HG02938 (cell line): ENCODE measurements at regions not wholly inside any gene's neighbourhood (a gene's known extent, or its start where the extent isn't known, plus 50 kb on each side); places are given as distances from the start of the nearest gene placed in this dataset.
"Not testable (repeated sequence)": the region's sequence is repeated elsewhere in the genome, so short reads cannot be mapped to it uniquely, and the experiment has no call there.

ENCODE experiments used
- ATAC-seq: cut with Tn5 transposase; IDR thresholded peaks from one replicate; pipeline ENCODE4 v1.9.1; 2021; ENCODE audit warnings: mild to moderate bottlenecking, moderate library complexity; ENCODE audit not compliant: unreplicated experiment

DNA sequence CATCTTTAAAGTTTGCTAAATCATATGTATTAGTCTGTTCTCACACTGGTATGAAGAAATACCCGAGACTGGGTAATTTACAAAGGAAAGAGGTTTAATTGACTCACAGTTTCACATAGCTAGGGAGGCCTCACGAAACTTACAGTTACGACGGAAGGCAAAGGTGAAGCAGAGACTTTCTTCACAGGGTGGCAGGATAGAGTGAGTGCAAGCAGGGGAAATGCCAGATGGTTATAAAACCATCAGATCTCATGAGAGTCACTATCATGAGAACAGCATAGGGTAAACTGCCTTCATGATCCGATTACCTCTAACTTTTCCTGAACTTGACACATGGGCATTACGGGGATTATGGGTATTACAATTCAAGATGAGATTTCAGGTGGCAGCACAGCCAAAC lies 1075.2 kb upstream of the NRXN1 start:
- ATAC-seq = no peak

DNA sequence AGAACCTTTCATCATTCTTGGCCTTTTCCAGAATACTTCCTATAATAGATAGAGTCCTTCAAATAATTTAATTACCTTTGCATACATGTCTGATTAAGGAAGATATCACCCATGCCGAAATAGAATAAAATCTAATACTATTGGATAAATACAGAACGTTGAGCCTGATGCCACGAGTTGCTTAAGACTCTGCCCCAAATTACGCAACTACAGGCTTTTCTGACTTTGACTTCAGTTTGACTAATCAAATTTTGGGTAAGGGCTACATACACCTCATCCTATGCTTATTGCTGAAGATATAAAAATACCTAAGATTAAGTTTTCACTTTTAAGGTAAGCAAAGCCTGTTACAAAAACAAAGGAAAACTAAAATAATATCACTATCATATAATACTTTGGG lies 1065.1 kb upstream of the NRXN1 start:
- ATAC-seq = no peak

DNA sequence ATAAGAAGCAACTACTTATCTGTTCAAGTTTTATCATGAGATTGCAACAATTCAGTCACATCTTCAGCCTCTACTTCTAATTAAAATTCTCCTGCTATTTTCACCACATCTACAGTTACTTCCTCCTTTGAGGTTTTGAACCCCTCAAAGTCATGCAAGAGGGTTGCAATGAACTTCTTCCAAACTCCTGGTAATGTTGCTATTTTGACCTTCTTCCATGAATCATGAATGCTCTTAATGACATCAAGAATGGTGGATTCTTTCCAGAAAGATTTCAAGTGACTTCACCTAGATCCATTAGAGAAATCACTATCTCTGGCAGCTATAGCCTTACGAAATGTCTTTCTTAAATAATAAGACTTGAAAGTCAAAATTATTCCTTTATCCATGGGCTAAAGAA lies 1052.8 kb upstream of the NRXN1 start:
- no peak for ATAC-seq

DNA sequence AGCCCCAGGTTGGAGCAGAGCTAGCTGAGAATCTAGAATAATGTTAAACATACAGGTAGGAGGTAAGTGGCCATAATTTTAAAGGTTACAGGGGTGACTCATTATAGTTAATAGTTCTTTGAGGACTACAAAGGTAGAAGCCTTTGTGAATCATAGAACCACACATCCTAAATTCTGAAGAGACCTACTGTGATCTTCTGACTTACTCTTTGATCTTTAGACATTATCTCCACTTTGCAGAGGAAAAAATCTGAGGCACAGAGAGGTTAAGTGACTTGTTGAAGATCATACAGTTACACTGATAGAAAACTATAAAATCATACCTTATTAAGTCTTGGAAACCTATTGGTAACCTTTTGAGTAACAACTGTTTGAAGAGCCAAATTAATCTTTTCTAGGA lies 1051.3 kb upstream of the NRXN1 start:
- ATAC-seq = no peak

DNA sequence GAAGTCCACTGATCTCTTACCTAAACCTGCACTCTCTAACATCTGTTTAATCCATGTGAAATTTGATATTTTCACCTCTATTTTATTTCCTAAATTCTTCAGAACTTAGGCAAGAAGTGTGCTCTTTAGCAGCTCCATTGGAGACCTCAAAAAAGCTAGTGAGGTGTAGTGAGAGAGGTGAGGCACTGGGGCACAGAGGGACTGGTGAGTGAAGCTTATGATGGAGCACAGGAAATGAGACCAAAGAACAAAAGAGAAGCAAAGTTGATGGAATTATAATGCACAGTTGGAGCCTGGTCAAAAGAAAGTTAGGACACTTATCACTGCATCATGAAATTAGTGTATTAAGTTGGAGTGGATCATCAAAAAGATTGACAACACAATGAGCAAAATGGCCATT lies 1050.7 kb upstream of the NRXN1 start:
- ATAC-seq = no peak

DNA sequence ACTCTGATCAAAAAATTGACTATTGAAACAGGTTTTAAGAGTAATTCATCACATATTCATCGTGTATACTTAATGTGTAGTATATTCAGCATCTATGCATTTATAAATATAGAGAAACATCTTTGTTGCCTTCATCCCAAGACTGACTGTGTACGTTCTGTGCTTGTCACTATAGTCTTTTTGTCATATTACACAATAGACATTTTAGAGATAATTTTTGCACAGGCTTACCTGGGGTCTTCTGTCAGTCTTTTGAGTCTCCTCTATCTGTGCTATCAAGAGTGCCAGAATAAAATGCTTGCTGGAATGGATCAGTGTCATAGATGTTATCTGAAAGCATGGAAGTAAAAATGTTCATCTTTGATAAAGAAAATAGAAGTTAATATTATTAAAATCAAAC lies 1047.7 kb upstream of the NRXN1 start:
- no peak for ATAC-seq

DNA sequence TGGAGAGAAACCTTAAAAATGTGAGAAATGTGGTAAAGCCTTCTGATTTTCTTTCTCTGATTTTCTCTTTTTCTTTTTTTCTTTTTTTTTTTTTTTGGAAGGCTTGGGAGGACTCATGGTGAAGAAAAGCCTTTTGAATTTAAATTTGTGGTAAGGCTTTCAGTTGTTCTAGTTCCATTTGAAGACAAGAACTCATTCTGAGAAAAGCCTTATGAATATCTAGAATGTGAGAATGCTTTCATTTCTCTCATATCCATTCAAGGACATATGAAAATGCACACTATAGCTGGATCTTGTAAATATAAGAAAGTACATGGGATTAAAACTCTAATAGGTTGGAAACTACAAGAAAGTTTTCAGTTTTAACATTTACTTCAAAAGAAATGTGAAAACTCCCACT lies 1045.2 kb upstream of the NRXN1 start:
- ATAC-seq = no peak

DNA sequence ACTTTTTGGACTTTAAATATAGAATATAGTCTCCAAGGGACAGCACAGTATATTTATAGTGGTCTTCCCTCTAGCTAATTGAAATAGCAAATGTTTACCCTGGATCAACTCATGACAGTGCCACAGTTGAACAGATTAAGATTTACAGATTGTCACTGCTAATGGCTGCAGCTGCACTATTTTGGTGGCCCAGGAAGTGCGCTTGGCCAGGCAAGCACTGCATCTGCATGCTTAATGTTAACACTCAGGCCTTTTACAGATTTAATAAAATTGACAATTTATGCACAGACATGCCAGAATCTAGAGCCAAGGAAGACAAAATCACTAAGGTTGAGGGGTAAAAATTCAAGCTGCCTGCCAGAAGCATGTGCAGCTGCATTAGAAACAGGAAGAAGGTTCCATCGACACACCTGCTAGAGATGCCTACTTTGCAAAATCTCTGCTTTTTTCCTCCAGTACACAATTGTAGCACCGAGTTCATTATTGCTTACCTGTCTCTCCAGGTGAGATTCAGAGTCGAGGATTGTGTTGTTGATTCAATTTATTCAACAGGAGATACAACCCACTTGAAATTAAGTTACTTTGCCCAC lies 1042.3 kb upstream of the NRXN1 start:
- no peak for ATAC-seq

DNA sequence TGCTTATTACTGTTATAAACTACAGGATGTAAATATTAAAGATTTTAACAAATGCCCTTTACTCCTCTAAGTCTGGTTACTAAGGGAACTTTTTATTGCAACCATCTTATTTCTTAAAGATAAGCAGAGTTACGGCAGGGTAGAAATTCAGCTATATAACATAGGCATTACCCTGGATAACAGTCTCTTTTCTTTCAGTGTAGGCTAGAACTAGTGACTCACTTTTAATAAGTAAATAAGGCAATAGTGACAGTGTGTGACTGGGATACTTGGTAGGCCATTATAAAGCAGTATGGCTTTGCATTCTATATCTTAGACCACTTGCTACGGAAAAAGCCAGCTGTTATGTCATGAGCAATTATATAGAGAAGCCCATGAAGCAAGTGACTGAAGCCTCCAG lies 1041.0 kb upstream of the NRXN1 start:
- no peak for ATAC-seq

DNA sequence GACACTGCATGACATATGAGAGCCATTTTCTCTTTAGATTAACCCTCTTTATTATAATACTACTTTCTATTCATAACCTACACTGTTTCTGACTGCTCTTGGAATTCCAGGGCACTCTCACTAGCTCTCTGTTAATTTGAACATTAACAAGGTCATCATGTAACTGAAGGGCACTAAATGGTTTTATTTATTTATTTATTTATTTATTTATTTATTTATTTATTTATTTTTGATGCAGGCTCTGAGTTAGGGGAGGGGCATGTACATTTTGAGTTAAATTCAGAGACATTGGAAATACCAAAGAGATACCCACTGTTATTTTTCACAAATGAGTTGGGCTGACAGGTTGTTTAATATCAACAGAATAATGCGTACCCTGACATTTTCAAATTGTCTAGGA lies 1038.7 kb upstream of the NRXN1 start:
- ATAC-seq = no peak

DNA sequence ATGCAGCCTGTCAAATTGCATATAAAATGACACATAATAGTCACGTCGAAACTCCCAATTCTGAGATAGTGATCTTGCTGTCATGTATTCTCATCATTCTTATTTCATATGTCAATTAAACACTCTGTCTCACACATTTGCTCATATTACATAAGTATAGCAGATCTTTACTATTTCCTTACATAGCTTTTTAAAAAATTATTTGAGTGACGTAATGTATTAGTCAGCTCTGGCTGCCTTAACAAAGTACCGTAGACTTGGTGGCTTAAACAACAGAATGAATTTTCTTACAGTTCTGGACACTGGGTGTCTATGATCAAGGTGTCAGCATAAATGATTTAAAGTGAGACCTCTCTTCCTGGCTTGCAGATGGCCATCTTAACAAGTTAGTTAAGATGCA lies 1032.3 kb upstream of the NRXN1 start:
- ATAC-seq = no peak

DNA sequence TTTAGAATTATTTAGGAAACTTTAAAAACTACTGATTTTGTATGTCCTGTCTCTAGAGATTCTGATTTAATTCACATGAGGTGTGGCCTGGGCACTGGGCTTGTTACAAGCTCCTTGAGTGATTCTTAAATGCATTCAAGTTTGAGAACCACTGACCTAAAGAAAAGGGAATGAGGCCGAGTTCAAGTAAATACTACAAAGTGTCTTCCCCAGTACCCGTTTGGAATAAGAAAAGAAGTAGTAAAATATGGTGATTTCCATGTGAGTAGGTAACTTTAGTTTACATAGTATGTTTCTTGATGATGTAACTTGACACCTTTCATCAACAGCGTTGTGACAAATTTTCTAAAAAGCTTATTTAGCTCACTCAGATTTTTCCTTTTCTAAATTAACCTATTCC lies 1022.9 kb upstream of the NRXN1 start:
- no peak for ATAC-seq

DNA sequence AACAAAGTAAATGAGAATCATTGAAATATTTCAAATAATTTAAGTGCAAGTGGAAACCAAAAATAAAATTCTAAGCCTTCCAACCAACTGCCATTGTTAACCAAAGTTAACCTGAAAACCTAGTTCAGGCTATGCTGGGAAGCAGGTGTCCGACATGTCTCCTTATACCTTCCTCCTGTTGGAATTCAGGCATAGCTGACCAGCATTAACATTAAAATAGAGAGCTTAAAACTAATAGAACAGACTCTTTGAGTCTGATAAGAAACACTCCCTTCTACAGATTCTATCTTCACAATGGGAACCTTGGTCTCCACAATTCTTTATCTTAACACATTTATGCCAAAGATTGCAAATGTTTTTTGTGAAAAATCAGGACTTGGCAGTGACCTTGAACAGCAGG lies 1004.9 kb upstream of the NRXN1 start:
- ATAC-seq = no peak

DNA sequence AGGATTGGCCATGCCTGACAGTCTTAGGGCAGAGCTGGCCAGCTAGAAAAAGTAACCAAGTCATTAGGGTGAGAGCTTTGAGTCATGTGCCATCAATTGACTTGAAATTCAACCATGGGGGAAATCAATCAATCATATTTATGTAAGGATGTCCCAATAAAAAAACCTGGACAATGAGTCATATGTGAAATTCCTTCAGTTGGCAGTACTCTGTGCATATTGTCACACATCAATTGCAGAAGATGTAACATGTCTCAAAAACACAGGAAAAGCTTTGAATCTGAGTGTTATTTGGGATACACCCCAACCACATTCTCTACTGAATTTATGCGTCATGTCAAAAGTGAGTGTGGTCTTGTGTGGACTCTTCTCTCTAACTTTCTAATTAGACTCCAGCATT lies 1004.1 kb upstream of the NRXN1 start:
- ATAC-seq = no peak

DNA sequence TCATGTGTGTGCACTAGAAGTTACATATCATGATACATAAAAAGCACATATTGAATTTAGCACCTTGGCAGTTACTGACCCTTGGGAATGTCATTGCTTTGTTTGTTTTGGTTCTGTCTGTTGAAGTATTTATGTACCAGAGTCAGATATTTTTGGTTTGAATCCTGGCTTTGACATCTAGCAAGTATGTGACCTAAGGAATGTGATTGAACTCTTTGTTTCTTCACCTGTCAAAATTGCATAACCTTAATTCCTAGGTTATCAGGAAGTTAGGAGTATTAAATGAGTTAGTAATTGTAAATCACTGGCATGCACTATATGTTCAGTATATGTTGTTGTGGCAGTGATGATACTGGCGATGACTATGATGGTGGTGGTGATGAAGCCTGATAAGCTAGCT lies 1003.5 kb upstream of the NRXN1 start:
- ATAC-seq = no peak

DNA sequence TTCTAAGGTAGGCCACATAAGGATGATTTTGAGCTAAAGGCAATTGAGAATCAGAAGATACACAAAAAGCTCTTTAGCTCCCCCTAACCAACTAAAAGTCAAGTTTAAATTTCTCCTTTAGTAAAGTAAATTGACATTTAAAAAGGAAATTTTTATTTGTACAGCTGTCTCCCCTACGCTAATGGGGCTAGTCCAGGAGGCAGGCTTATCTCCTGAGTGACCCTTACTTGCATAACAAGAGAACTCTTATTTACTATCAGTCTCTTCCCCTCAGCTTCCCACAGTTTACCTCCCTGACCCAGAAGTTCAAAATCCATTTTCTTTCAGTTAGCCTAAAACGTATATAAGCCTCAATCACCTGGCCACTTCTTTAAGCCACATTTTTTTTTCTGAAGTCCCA lies 1002.8 kb upstream of the NRXN1 start:
- ATAC-seq = no peak

DNA sequence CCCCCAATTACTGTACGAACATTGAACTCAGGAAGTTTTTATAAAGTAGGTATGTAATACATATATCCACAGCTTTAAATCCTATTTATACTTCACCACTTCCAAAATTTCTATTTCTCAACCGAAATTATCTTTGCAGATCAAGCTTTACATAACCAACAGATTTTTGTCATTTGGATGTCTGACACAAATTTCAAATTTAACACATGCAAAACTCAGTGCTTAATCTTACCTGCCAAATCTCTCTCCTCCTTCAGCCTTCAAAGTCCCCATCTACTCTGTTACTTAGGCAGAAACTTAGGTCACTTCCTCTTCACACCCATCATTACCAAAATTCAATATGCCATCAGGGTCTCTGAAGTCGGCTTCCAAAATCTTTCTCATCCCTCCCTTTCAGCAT lies 990.1 kb upstream of the NRXN1 start:
- no peak for ATAC-seq

DNA sequence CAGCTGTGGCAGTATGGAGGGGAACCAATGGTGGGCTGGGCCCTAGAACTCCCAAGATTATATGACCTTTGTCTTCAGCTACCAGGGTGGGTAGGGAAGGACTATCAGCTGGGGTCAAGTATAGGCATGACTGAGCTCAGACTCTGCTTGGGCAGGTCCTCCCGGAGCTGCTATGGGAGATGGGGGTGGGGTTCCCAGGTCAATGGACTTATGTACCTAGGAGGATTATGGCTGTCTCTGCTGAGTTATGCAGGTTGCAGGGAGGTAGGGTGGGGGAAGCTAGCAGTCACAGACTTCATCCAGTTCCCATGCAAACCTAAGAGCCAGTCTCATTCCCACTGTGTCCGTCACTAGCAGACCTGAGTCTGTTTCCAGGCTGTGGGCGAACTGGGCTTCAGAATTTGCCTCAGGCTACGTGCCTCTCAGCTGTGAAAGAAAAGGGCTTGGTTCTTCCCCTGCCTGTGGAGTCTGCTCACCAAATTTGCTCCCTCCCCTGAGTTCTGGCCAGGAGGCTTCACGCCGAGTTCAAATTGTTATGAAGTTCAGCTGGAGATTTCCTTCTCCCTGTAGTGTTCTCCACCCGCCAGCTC lies 985.8 kb upstream of the NRXN1 start:
- ATAC-seq = no peak

DNA sequence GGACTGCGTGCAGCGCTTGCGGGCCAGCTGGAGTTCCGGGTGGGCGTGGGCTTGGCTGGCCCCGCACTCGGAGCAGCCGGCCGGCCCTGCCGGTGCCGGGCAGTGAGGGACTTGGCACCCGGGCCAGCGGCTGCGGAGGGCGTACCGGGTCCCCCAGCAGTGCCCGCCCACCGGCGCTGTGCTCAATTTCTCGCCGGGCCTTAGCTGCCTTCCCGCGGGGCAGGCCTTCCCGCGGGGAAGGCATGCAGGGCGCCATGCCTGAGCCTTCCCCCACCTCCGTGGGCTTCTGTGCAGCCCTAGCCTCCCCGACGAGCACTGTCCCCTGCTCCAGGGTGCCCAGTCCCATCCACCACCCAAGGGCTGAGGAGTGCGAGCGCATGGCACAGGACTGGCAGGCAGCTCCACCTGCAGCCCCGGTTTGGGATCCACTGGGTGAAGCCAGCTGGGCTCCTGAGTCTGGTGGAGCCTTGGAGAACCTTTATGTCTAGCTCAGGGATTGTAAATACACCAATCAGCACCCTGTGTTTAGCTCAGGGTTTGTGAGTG lies 975.0 kb upstream of the NRXN1 start:
- ATAC-seq = not testable (repeated sequence)

DNA sequence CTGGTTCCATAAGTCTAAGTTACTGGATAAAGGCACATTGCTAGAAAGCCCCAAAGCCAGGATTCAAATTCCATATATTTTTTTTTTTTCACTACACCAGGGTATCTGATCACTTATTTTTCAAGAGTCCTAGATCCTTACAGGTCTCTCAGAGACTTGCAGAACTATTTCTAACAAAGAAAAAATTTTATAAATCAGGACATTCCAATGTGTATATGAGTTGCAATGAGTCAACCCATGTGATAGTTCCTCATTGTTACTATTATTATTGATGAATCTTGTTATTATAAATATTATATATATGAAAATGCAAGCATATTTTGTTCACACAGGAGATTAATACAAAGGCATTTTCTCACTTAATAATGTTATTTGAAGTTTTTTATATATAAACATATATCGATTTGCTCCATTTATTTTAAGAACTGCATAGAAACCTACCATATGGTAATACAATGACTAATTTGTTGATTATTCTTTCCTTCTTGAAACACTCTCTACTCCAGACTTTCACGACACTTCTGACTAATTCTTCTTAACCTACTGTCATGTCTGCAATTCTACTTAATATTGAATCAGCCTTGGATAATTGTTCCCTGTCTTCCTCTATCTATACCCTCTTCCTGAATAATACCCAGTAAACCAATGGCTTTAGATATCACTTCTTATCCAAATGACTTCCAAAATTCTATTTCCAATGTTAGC lies 968.4 kb upstream of the NRXN1 start:
- ATAC-seq = no peak

DNA sequence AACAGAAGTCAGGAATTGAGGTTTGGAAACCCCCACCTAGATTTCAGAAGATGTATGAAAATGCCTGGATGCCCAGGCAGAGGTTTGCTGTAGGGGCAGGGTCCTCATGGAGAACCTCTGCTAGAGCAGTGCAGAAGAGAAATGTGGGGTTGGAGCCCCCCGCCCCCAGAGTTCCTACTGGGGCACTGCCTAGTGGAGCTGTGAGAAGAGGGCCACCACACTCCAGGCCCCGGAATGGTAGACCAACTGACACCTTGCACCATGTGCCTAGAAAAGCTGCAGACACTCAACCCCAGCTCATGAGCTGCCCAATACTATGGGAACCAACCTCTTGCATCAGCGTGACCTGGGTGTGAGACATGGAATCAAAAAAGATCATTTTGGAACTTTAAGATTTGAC lies 967.0 kb upstream of the NRXN1 start:
- ATAC-seq = no peak

DNA sequence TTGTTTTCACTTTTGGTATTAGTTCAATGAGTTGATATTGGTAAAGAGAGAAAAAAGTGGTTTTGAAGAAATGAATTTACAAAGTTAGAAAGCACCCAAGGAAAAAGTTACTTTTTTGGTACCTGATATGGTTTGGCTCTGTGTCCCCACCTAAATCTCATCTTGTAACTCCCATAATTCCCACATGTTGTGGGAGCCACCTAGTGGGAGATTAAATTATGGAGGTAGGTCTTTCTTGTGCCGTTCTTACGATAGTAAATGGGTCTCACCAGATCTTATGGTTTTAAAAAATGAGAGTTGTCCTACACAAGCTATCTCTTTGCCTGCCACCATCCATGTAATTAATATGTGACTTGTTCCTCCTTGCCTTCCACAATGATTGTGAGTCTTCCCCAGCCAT lies 965.6 kb upstream of the NRXN1 start:
- ATAC-seq = no peak
